ENCODE measurements at regions not wholly inside any gene's neighbourhood (a gene's known extent, or its start where the extent isn't known, plus 50 kb on each side); places are given as distances from the start of the nearest gene placed in this dataset.
A peak's percentile ranks its signal among the peaks of the same experiment; 100 is the strongest.

GRCh38 chr10:109173121-109173520 is 750.2 kb downstream of the XPNPEP1 start:
- no peaks in the 10 kb centered on the region for H3K9me3 ChIP-seq (ENCODE audit: low read length)
- no peaks in the 10 kb centered on the region for H3K27me3 ChIP-seq (ENCODE audit: low read length)
- CTCF ChIA-PET, result no interaction called here
- POLR2A ChIA-PET (ENCODE audit: unreplicated experiment), result no interaction called here
- H3K36me3 ChIP-seq (ENCODE audit: low read depth, low read length), result no peaks in the 10 kb centered on the region
- H3K9me2 ChIP-seq (replicated peaks; ENCODE audit: low read length), result no peaks in the 10 kb centered on the region
- H2AFZ ChIP-seq (ENCODE audit: low read length), result no peak overlapping the region
- DNase-seq (no peak), ATAC-seq (no peak)
- no peak overlapping the region for H3K4me2 ChIP-seq (ENCODE audit: low read length)
- H3F3A ChIP-seq (ENCODE audit: low read length, unreplicated experiment), result no peaks in the 10 kb centered on the region
- H3K4me1 ChIP-seq (ENCODE audit: insufficient read depth, low read length), result no peaks in the 10 kb centered on the region
- intact Hi-C loops (cut with micrococcal nuclease), result no loop called here
- no peak overlapping the region for H3K4me3 ChIP-seq (ENCODE audit: low read length)
- no peak overlapping the region for H3K9ac ChIP-seq (ENCODE audit: low read length)
- no peaks in the 10 kb centered on the region for H4K20me1 ChIP-seq (ENCODE audit: low read length)
- TF ChIP-seq EZH2 (IDR thresholded peaks at IDR 0.05; ENCODE audit: low read length, unreplicated experiment) (no peak), EZH2phosphoT487 (IDR thresholded peaks at IDR 0.05; ENCODE audit: borderline replicate concordance, low read length) (no peak)
- TF ChIP-seq, protein P1, sequence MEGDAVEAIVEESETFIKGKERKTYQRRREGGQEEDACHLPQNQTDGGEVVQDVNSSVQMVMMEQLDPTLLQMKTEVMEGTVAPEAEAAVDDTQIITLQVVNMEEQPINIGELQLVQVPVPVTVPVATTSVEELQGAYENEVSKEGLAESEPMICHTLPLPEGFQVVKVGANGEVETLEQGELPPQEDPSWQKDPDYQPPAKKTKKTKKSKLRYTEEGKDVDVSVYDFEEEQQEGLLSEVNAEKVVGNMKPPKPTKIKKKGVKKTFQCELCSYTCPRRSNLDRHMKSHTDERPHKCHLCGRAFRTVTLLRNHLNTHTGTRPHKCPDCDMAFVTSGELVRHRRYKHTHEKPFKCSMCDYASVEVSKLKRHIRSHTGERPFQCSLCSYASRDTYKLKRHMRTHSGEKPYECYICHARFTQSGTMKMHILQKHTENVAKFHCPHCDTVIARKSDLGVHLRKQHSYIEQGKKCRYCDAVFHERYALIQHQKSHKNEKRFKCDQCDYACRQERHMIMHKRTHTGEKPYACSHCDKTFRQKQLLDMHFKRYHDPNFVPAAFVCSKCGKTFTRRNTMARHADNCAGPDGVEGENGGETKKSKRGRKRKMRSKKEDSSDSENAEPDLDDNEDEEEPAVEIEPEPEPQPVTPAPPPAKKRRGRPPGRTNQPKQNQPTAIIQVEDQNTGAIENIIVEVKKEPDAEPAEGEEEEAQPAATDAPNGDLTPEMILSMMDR (conservative IDR thresholded peaks at IDR 0.05; ENCODE audit: low read depth, low read length), result no peak
- H3K79me2 ChIP-seq (ENCODE audit: low read length), result no peaks in the 10 kb centered on the region
- BruUV-seq (replicated peaks), result no TSS peak
- H3K27ac ChIP-seq (ENCODE audit: low read length), result no peak overlapping the region

DNA sequence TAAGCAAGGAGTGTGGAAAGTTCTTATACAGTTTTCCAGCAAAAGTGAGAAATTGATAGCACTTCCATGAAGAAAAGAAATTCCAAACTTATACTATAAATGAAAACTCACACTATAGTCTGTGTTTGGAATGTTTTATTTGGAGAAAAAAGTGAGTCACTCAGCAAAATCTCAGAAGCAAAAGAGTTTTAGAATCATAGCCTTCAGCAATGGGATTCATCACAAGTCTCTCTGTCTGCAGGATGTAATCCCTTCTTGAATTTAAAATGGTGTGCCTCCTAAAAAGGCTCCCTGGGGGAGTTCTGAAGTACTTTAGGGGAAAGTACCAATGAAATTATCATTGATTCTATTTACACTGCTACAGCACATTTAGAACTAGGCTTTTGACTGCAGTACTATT is 756.4 kb downstream of the XPNPEP1 start:
- Histone ChIP-seq H3K9me2 (replicated peaks; ENCODE audit: low read length) (no peaks in the 10 kb centered on the region), H3K4me3 (ENCODE audit: low read length) (no peak overlapping the region), H3K4me1 (ENCODE audit: insufficient read depth, low read length) (no peaks in the 10 kb centered on the region), H3K36me3 (ENCODE audit: low read depth, low read length) (no peaks in the 10 kb centered on the region), H3K4me2 (ENCODE audit: low read length) (no peak overlapping the region), H3K9ac (ENCODE audit: low read length) (no peak overlapping the region), H2AFZ (ENCODE audit: low read length) (no peak overlapping the region), H3K27me3 (ENCODE audit: low read length) (no peaks in the 10 kb centered on the region), H4K20me1 (ENCODE audit: low read length) (no peaks in the 10 kb centered on the region), H3K9me3 (ENCODE audit: low read length) (no peaks in the 10 kb centered on the region), H3K79me2 (ENCODE audit: low read length) (no peaks in the 10 kb centered on the region), H3F3A (ENCODE audit: low read length, unreplicated experiment) (no peaks in the 10 kb centered on the region), H3K27ac (ENCODE audit: low read length) (no peak overlapping the region)
- POLR2A ChIA-PET (ENCODE audit: unreplicated experiment), result no interaction called here
- no TSS peak for BruUV-seq (replicated peaks)
- CTCF ChIA-PET, result no interaction called here
- ATAC-seq (no peak), DNase-seq (peak; percentile 4)
- TF ChIP-seq EZH2 (IDR thresholded peaks at IDR 0.05; ENCODE audit: low read length, unreplicated experiment), result no peak
- TF ChIP-seq, protein P1 (conservative IDR thresholded peaks at IDR 0.05; ENCODE audit: low read depth, low read length), result no peak
- TF ChIP-seq EZH2phosphoT487 (IDR thresholded peaks at IDR 0.05; ENCODE audit: borderline replicate concordance, low read length), result no peak
- intact Hi-C loops (cut with micrococcal nuclease), result no loop called here

- Histone ChIP-seq H3K27me3 (ENCODE audit: low read length) (no peaks in the 10 kb centered on the region), H3K27ac (ENCODE audit: low read length) (no peak overlapping the region), H3K36me3 (ENCODE audit: low read depth, low read length) (no peaks in the 10 kb centered on the region), H3K4me1 (ENCODE audit: insufficient read depth, low read length) (peaks cover 13% of the 10 kb centered on the region), H3K9me2 (replicated peaks; ENCODE audit: low read length) (no peaks in the 10 kb centered on the region), H3K79me2 (ENCODE audit: low read length) (no peaks in the 10 kb centered on the region), H3F3A (ENCODE audit: low read length, unreplicated experiment) (no peaks in the 10 kb centered on the region), H3K4me2 (ENCODE audit: low read length) (no peak overlapping the region), H2AFZ (ENCODE audit: low read length) (no peak overlapping the region), H4K20me1 (ENCODE audit: low read length) (no peaks in the 10 kb centered on the region), H3K4me3 (ENCODE audit: low read length) (no peak overlapping the region), H3K9ac (ENCODE audit: low read length) (no peak overlapping the region), H3K9me3 (ENCODE audit: low read length) (no peaks in the 10 kb centered on the region)
- no TSS peak for BruUV-seq (replicated peaks)
- TF ChIP-seq, protein P1 (conservative IDR thresholded peaks at IDR 0.05; ENCODE audit: low read depth, low read length), result no peak
- no peak for DNase-seq
- intact Hi-C loops (cut with micrococcal nuclease), result no loop called here
- ChIA-PET CTCF (no interaction called here), POLR2A (ENCODE audit: unreplicated experiment) (no interaction called here)
- no peak for ATAC-seq
Observed at GRCh38 chr10:109159351-109159750, 764.0 kb downstream of the XPNPEP1 start.
